GM18907 (cell line): ENCODE measurements at regions not wholly inside any gene's neighbourhood (a gene's known extent, or its start where the extent isn't known, plus 50 kb on each side); places are given as distances from the start of the nearest gene placed in this dataset.
"Not testable (repeated sequence)": the region's sequence is repeated elsewhere in the genome, so short reads cannot be mapped to it uniquely, and the experiment has no call there.

Experiments
- ATAC-seq: cut with Tn5 transposase; IDR thresholded peaks from one replicate; pipeline ENCODE4 v1.9.1; 2021; ENCODE audit warnings: mild to moderate bottlenecking, moderate library complexity; ENCODE audit not compliant: unreplicated experiment

- ATAC-seq: no peak
These were observed 138.8 kb upstream of the CRHR1 start for GRCh38 chr17:45645330-45645729.

DNA sequence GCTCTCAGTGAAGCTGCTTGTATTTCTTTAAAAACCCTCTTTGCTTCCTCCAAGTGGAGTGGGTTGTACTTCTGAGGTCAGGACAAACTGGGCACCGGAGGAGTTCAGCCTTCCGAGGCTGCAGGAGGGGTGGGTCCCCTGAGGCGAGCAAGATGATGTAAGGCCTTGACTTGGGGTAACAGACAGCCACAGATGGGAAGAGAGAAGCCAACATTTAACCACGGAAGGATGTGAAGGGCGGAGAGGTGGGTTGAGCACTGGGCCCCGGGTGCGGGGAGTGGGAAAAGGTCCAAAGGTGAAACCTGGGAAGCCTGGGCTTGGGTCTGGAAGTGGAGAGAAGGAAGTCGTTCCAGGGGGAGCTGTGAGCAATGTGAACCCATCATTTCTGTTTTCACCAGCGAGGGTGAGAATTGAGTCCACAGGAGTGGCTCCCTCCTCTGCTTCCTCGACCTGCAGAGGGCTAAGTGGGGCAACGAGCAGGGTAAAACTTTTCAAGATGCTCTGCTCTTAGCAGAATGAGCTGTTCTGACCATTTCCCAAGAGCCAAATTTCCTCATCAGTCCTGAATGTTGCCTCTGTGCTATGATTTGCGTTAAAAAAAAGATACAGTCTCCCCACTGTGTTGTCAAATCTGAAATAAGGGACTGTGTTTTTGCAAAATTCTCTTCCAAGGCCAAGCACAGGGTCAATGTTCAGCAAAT lies 137.7 kb upstream of the CRHR1 start:
- no peak for ATAC-seq

GRCh38 chr17:45648642-45649041 lies 135.5 kb upstream of the CRHR1 start:
- ATAC-seq: no peak

DNA sequence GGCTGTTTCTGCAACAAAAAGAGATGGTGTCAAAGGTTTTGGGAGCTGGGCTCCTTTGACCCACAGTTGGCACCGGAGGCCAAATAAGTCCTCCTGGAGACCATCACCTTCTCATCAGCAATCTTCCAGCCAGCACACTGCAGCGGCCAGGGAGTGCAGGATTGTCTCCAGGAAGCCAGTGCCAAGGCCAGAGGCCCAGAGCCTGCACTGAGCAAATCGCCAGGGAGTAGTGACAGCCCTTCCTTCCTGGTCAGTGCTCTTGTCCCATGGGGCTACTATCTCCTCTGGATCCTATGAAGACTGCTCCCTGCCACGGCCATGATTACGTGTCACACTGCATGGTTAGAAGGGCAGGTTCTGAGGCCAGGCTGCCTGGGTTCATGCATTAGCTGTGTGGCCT lies 134.3 kb upstream of the CRHR1 start:
- no peak for ATAC-seq

- ATAC-seq: no peak
These were observed 133.6 kb upstream of the CRHR1 start for GRCh38 chr17:45650561-45650960.

DNA sequence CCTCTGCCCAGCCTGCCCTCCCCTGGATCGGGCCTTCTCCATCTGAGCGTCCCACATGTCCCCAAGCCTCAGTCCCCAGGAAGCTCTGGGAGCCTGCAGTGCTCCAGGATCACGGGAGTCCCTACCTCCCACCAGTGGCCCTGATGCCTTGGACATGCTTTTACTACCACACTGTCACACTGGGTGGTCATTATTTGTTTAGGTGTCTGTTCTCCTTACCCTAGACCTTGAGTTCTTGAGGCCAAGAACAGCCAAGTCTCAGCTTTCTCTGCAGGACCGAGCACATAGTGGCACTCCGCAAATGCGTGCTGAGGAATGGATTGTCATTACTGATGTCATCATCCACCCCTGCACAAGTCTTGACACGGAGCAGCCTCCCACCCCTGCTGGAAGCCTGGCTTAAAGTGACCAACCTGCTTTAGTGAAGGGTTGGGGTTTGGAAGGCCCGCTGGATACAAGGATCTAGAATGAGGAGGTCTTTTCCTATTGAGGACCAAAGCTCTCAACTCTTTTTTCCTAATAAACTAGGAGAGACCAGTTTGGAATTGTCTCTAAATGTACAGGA lies 132.9 kb upstream of the CRHR1 start:
- no peak for ATAC-seq

GRCh38 chr17:45653616-45654015 lies 130.5 kb upstream of the CRHR1 start:
- no peak for ATAC-seq

DNA sequence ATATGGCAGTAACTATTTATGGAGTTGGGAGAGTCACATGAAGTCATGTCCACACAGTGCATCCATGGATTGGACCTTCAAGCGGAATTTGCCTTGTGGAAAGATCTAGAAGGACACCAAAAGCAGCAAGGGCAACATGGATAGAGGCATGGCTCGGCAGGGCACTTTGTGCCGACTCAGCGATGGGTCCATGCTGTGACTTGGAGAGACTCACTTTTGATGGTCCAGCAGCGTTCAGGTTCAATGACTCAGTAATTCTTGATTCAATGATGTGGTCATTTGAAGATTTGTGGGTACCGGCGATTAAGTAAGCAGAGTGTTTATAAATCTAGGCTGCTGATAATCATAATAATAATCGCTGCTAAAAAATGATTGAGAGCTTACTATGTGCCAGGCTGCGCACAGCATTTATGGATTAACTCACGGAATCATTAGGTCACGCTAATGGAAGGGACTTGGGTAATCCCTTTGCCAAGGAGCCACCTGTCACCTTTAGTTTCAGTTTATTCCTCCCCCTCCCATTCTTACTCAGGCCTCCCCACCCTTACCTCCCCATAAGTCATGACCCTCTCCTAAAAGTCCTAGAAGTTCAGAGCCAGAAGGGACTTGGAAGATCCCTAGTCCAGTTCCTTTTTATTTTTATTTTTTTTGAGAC lies 127.5 kb upstream of the CRHR1 start:
- ATAC-seq: no peak

DNA sequence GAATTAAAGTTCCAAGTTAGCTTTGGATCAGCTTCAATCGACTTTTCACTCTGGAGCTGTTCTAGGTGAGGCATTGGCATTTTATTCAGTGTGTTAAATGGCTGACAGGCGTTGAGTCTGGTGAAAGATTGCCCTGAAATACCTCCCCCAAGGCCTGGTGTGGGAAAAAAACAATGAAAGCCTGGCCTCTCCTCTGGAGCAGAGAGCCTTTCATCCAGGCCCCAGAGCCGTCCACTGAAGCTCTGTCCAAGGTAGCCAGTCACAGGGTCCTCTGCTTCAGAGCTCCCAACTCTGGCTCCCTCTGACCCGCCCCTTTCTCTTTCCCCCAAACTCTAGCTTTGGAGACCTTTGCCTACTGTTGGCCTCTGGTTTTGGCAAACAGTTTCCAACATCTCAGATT lies 123.6 kb upstream of the CRHR1 start:
- no peak for ATAC-seq

DNA sequence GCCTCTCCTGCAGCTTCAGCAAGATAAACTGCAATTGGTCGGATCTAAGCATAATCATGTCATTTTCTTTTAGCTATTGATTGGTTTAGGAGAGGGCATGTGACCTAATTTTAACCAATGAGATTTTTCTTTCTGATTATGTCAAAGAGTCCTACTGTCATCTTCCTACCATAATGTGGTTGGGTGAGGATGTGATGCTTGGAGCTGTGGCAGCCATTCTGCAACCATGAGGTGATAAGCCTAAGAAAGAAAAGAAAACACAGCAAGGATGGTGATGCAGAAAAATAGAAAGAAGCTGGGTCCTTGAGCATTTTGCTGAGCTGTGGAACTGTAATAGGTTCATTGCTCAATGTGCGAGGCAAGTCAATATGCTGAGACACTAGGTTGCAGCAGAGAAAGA lies 121.7 kb upstream of the CRHR1 start:
- no peak for ATAC-seq

DNA sequence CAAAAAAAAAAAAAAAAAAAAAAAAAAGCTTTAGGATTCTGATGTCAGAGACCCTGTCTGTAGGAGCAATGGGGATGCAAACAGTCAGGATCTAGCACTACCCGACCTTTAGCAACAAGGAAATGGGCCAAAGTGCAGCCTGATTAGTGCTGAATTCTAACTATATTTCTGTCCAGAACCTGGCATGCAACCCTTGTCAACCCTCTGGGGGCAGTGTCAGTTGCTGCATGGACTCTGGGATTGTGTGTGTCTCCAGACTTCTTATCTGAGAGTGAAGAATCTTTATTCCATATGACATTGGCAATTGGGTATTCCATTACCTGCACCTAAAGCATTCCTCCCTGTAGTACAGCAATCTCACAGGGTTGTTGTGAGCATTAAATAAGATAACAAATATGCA lies 120.3 kb upstream of the CRHR1 start:
- ATAC-seq: no peak

DNA sequence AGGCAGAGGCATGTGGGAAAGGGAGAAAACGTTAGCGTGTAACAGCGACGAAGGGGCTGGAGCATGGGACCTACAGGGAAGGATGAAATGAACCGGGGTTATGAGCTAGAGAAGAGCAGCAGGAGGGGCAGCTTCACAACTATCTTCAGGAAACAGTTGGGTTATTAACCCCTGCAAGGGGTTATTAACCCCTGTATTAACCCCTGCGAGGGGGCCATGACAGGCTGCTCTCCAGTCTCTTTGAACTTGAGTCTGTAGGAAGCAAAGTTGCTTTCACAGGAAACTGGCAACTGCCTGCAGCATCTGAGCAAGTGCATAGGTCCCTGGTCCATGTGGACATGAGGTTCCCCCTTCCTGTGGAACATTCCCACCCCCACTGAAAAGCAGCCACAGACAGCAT lies 119.2 kb upstream of the CRHR1 start:
- no peak for ATAC-seq

DNA sequence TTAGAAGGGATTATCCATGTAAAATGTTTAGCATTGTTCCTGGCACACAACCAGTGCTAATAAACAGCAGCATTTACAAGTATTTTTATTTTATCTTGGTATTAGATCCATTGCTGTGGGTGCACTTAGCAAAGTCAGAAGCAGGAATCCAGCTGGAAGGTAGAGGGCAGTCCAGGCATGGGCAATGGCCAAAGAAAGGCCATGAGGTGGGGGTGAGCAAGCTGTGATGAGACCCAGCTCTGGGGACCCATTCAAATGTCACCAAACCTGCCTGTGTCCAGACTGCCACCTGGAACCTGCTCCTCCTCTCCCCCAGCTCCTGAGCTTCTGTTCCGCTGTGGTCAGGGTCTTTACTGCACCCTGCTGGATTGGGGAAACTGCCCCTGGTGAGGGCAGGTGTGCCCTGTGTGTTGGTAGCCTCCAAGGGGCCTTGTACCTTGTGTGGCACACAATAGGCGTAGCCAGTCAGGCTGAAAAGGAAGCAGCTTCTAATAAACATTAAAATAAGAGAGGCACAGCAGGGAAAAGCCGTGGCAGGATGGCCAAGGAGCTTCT lies 118.0 kb upstream of the CRHR1 start:
- ATAC-seq: no peak

DNA sequence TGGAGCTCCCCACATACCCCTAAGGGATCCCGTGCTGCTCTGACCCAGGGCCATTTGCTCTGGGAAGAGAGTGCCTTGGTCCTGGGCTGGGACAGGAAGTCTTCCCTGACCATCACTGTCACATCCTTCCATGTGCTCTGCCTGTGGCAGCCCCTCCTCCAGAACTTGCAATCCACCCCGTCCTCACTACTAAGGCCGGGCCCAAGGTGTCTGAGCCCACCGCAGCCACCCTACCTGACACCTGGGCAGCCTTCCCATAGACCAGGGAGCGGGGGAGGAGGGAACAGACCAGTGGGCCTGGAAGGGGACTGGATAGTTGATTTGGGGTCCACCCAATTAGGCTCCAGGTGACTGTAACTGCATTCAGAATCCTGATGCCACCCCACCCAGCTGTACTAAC lies 117.5 kb upstream of the CRHR1 start:
- ATAC-seq: no peak

GRCh38 chr17:45667591-45668171 lies 116.4 kb upstream of the CRHR1 start:
- ATAC-seq: no peak

DNA sequence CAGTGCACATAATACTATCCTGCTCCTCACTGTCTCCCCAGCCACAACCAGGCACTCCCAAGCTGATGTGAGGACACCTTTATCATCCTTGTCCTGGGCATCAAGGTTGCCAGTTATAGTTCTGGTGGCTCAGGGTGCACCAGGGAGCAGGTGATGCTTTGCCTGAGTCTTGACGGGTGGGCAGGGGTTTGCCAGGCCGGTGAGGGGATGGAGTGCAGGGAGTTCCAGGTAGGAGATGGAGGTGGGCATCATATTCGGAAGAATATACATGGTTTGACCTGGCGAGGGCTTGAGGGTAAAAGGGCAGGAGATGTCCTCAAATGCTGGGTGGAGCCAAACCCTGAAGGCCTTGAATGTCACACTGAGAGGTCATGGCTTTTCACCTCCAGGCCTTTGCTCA lies 115.8 kb upstream of the CRHR1 start:
- ATAC-seq: no peak

DNA sequence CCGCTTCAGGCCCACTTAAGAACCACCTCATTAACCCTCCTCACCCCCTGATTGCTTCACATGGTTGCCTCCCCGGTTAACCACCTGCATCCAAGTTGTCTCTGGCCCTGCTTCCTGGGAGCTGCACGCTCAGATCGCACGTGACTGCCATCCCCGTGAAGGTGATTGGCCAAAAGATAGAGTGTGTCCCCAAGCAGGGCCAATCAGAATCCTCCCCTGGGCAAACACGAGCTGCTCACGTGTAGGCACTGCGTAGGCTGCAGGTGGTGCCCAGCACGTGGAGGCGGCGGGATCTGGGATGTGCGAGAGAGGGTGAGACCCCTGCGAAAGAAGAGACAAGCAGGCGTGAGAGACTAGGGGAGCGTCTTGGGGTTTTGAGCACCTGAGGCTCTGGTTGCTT lies 111.8 kb upstream of the CRHR1 start:
- ATAC-seq: no peak

DNA sequence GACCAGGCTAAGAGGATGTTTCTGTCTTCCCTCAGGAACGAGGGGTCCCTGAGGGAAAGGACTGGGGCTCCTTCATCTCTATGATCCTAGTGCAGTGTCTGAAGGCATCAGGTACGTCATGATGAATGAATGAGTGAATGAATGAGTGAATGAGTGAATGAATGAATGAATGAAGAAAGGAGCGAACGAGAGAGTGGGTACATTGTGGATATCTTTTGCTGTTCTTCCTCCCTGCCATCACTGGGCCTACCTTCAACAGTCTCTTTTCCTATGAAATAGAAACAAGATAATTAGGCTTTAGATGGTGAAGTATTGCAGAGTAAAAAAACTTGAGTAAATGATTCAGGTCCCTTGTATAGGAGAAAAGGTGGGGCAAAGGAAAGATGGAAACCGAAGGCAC lies 111.3 kb upstream of the CRHR1 start:
- ATAC-seq: no peak

DNA sequence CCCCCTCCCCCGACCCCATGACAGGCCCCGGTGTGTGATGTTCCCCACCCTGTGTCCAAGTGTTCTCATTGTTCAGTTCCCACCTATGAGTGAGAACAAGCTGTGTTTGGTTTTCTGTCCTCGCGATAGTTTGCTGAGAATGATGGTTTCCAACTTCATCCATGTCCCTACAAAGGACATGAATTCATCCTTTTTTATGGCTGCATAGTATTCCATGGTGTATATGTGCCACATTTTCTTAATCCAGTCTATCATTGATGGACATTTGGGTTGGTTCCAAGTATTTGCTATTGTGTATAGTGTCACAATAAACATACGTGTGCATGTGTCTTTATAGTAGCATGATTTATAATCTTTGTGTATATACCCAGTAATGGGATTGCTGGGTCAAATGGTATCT lies 110.4 kb upstream of the CRHR1 start:
- ATAC-seq: not testable (repeated sequence)

- no peak for ATAC-seq
These were observed 109.1 kb upstream of the CRHR1 start for GRCh38 chr17:45675012-45675411.

- ATAC-seq: no peak
These were observed 108.2 kb upstream of the CRHR1 start for GRCh38 chr17:45675892-45676291.

DNA sequence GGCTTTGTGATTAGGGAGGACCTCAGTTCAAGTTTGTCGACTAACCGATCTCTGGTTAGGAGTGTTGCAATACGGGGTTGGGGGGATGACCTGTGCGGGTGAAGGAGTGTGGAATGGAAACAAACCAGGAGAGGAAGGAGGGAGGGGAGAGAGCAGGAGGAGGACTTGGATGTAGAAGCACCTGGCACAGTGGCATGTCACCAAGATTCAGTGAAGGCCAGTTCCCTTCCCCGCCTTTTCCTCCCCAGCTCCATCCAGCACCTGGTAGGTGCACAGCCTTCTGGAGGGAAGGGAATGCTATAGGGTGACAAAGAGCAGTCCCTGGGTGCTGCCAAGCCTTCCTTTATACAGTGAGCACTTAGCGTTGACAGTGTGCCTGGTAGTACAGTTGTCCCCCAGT lies 107.4 kb upstream of the CRHR1 start:
- ATAC-seq: no peak
